Calu3 (cell line): ENCODE measurements at regions not wholly inside any gene's neighbourhood (a gene's known extent, or its start where the extent isn't known, plus 50 kb on each side); places are given as distances from the start of the nearest gene placed in this dataset.
A peak's percentile ranks its signal among the peaks of the same experiment; 100 is the strongest.

ENCODE experiments used
- BruUV-seq: library from RNA; stranded (reverse); fragments of 400-500 nt; replicated peaks from 2 replicates; lab custom pipeline; 2021; lab: Mats Ljungman, UMichigan
- CTCF ChIA-PET: fragments of 300-600 bp; sonication (Branson Sonifier 250); formaldehyde crosslinking; loops from one replicate; lab custom pipeline; 2022; ENCODE audit warnings: antibody characterized with exemption; lab: Charles Lee
- DNase-seq: peaks from one replicate; pipeline ENCODE4 v3.0.0; 2022
- H3K27ac Mint-ChIP-seq: one replicate; pipeline ENCODE4 v1.8.0; 2022; ENCODE audit warnings: mixed read lengths; ENCODE audit not compliant: unreplicated experiment
- H3K27me3 Mint-ChIP-seq: one replicate; pipeline ENCODE4 v1.8.0; 2022; ENCODE audit warnings: mixed read lengths; ENCODE audit not compliant: unreplicated experiment
- H3K36me3 Mint-ChIP-seq: one replicate; pipeline ENCODE4 v1.8.0; 2022; ENCODE audit warnings: mild to moderate bottlenecking, moderate library complexity, mixed read lengths; ENCODE audit not compliant: insufficient read depth, unreplicated experiment
- H3K4me1 Mint-ChIP-seq: one replicate; pipeline ENCODE4 v1.8.0; 2022; ENCODE audit warnings: mild to moderate bottlenecking, low read depth, mixed read lengths; ENCODE audit not compliant: unreplicated experiment
- H3K4me3 Mint-ChIP-seq: one replicate; pipeline ENCODE4 v1.8.0; 2022; ENCODE audit warnings: mild to moderate bottlenecking, low read depth, moderate library complexity, mixed read lengths; ENCODE audit not compliant: unreplicated experiment
- H3K9me3 Mint-ChIP-seq: one replicate; pipeline ENCODE4 v1.8.0; 2022; ENCODE audit warnings: low read depth, mixed read lengths; ENCODE audit not compliant: unreplicated experiment
- CTCF ChIP-seq: fragments of 200-600 bp; IDR thresholded peaks from one replicate; pipeline ENCODE4 v1.8.0; 2022; ENCODE audit warnings: antibody characterized with exemption; ENCODE audit not compliant: unreplicated experiment
- intact Hi-C: fragments of 100-400 bp; cut with micrococcal nuclease; formaldehyde crosslinking; loops from one replicate; pipeline ENCODE4 v1.10.0; 2022; ENCODE audit not compliant: unreplicated experiment

GRCh38 chr4:147355032-147355656 is 125.8 kb upstream of the EDNRA start:
- Mint-ChIP-seq H3K9me3 (no peaks in the 10 kb centered on the region), H3K27ac (no peak overlapping the region), H3K36me3 (no peaks in the 10 kb centered on the region), H3K4me3 (no peak overlapping the region), H3K27me3 (no peaks in the 10 kb centered on the region), H3K4me1 (no peaks in the 10 kb centered on the region)
- no peak for TF ChIP-seq CTCF
- intact Hi-C loops = no loop called here
- BruUV-seq = no TSS peak
- DNase-seq = no peak
- CTCF ChIA-PET = no interaction called here

GRCh38 chr4:147355847-147356246 is 125.0 kb upstream of the EDNRA start:
- no peaks in the 10 kb centered on the region for H3K36me3 Mint-ChIP-seq
- no peak overlapping the region for H3K27ac Mint-ChIP-seq
- H3K9me3 Mint-ChIP-seq = no peaks in the 10 kb centered on the region
- TF ChIP-seq CTCF = no peak
- CTCF ChIA-PET = no interaction called here
- H3K4me1 Mint-ChIP-seq = no peaks in the 10 kb centered on the region
- H3K27me3 Mint-ChIP-seq = no peaks in the 10 kb centered on the region
- intact Hi-C loops = no loop called here
- BruUV-seq = no TSS peak
- no peak for DNase-seq
- H3K4me3 Mint-ChIP-seq = no peak overlapping the region

- no peak overlapping the region for H3K27ac Mint-ChIP-seq
- H3K9me3 Mint-ChIP-seq = peaks cover 2% of the 10 kb centered on the region
- DNase-seq = no peak
Measured at GRCh38 chr4:147360301-147360700, 120.6 kb upstream of the EDNRA start.

GRCh38 chr4:147361726-147362125 is 119.2 kb upstream of the EDNRA start:
- CTCF ChIA-PET = interaction anchor here (0.8 to 1.6 kb wide), 3 partner anchors 9 to 229 kb away, joined by 3 to 6 read pairs (median 3); no protein-coding TSS in a partner anchor
- peak; percentile 59 for DNase-seq
- no peaks in the 10 kb centered on the region for H3K27me3 Mint-ChIP-seq
- no TSS peak for BruUV-seq
- no peak for TF ChIP-seq CTCF
- H3K36me3 Mint-ChIP-seq = peaks cover 8% of the 10 kb centered on the region
- H3K9me3 Mint-ChIP-seq = peaks cover 2% of the 10 kb centered on the region
- intact Hi-C loops = loop anchor here (5.0 kb wide), 1 partner anchor 69 kb away; no protein-coding TSS in a partner anchor
- peaks cover 45% of the 10 kb centered on the region for H3K4me1 Mint-ChIP-seq
- H3K4me3 Mint-ChIP-seq = no peak overlapping the region
- H3K27ac Mint-ChIP-seq = peak overlapping the region; percentile 82

More at GRCh38 chr4:147360301-147360700, 120.6 kb upstream of the EDNRA start:
- intact Hi-C loops = loop anchor here (5.0 kb wide), 1 partner anchor 68 kb away; no protein-coding TSS in a partner anchor
- Mint-ChIP-seq H3K27me3 (no peaks in the 10 kb centered on the region), H3K4me3 (no peak overlapping the region), H3K36me3 (peaks cover 8% of the 10 kb centered on the region), H3K4me1 (peaks cover 32% of the 10 kb centered on the region)
- CTCF ChIA-PET = interaction anchor here (0.8 kb wide), 1 partner anchor 15 kb away, joined by 3 read pairs; no protein-coding TSS in a partner anchor
- no peak for TF ChIP-seq CTCF
- no TSS peak for BruUV-seq
